ENCODE measurements at regions not wholly inside any gene's neighbourhood (a gene's known extent, or its start where the extent isn't known, plus 50 kb on each side); places are given as distances from the start of the nearest gene placed in this dataset.

DNA sequence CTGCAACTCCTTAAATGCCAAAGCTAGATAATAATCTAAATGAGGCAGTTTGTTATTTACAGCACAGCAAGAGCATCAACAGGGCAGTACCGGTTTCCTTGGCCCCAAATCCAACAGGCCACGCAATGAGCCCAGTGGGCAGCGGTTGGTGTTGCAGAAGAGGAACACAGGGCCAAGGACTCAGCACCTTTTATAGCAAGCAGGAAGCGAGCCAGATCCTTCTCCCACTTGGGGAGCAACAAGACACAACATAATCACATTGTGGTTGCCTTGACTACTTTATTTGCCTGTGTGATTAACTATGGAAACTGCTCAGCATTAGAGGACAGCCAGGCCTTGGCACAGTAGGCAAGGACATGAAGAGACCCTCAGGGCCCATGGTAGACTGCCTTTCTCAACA, 67.1 kb upstream of the HTR2A start:
- Mint-ChIP-seq H3K4me3 (no peak overlapping the region), H3K9me3 (no peaks in the 10 kb centered on the region), H3K27ac (no peak overlapping the region), H3K27me3 (ENCODE audit: low read depth, poor library complexity) (peaks cover 2% of the 10 kb centered on the region), H3K36me3 (ENCODE audit: low read depth) (no peaks in the 10 kb centered on the region), H3K4me1 (no peaks in the 10 kb centered on the region)
- TF ChIP-seq, protein P1, sequence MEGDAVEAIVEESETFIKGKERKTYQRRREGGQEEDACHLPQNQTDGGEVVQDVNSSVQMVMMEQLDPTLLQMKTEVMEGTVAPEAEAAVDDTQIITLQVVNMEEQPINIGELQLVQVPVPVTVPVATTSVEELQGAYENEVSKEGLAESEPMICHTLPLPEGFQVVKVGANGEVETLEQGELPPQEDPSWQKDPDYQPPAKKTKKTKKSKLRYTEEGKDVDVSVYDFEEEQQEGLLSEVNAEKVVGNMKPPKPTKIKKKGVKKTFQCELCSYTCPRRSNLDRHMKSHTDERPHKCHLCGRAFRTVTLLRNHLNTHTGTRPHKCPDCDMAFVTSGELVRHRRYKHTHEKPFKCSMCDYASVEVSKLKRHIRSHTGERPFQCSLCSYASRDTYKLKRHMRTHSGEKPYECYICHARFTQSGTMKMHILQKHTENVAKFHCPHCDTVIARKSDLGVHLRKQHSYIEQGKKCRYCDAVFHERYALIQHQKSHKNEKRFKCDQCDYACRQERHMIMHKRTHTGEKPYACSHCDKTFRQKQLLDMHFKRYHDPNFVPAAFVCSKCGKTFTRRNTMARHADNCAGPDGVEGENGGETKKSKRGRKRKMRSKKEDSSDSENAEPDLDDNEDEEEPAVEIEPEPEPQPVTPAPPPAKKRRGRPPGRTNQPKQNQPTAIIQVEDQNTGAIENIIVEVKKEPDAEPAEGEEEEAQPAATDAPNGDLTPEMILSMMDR (IDR thresholded peaks at IDR 0.05), result no peak
- no peak for DNase-seq

DNA sequence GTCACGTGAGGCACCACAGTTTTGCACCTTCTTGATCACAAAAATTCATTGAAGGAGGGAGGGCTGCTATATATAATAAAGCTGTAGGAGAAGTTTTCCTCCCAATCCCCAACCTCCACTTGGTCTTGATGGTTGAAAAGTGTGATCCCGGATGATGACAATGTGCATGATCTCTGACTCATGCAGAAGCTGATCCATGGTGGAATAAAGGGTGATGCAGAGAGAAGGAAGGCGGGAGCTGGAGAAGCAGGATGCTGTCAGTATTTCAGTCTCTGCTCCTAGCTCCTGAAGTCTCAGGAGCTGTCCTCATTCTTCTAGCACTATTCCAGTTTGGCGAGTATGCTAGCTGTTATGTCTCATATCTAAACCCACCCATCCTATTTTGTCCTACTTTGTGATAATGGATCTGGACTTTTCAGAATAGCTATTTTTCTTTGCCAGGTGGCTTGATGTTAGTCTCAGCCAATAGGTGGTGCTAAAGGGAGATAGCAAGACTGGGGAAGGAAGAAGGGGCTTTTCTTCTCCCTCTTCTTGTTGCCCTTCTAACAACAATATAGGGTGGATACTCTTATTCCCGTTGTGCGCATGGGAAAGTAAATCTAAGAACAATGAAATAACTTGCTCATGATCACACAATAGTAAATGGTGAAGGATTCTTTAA, 65.6 kb upstream of the HTR2A start:
- H3K9me3 Mint-ChIP-seq, result no peaks in the 10 kb centered on the region
- no peak overlapping the region for H3K4me3 Mint-ChIP-seq
- H3K27me3 Mint-ChIP-seq (ENCODE audit: low read depth, poor library complexity), result peaks cover 2% of the 10 kb centered on the region
- H3K36me3 Mint-ChIP-seq (ENCODE audit: low read depth), result no peaks in the 10 kb centered on the region
- H3K4me1 Mint-ChIP-seq, result no peaks in the 10 kb centered on the region
- TF ChIP-seq, protein P1 (IDR thresholded peaks at IDR 0.05), result peak; percentile 43
- no peak overlapping the region for H3K27ac Mint-ChIP-seq
- no peak for DNase-seq

DNA sequence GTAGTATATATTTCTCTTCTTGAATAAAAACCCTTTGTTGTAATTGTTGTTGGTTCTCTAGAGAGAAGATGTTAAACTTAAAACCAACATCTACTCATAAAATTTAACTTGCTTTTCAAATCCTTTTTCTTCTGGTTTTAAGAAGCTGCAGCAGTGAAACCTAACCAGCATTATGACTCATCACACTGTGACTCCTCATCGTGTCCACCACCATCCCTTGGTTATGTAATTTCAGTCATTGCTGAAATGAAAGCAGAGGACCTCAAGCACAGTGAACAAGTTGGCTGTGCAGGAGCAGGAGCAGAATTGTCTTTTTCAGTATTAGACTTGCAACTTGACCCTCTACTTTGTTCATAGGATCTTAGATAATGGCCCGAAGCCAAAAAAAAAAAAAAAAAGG, 64.9 kb upstream of the HTR2A start:
- Mint-ChIP-seq H3K27ac (no peak overlapping the region), H3K4me1 (no peaks in the 10 kb centered on the region), H3K9me3 (peaks cover 4% of the 10 kb centered on the region), H3K27me3 (ENCODE audit: low read depth, poor library complexity) (peaks cover 2% of the 10 kb centered on the region), H3K4me3 (no peak overlapping the region), H3K36me3 (ENCODE audit: low read depth) (no peaks in the 10 kb centered on the region)
- DNase-seq, result no peak
- TF ChIP-seq, protein P1 (IDR thresholded peaks at IDR 0.05), result no peak

DNA sequence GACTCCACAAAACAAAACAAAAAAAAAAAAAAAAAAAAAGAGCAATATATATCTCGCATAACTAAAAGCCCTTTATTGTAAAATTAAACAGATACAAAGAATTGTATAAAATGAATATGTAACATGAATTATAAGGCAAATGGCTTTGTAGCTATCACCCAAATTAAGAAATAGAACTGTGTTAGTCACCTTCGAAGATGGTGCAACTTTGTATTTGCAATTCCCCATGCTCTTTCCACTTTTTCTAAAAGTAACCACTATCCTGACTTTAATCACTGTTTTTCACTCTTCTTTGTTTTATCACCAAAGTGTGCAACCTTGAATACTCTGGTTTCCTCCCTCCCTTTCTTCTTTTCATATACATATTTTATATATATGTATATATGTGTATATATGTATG, 57.1 kb upstream of the HTR2A start:
- Mint-ChIP-seq H3K9me3 (peaks cover 7% of the 10 kb centered on the region), H3K27ac (no peak overlapping the region), H3K27me3 (ENCODE audit: low read depth, poor library complexity) (no peaks in the 10 kb centered on the region), H3K36me3 (ENCODE audit: low read depth) (no peaks in the 10 kb centered on the region), H3K4me1 (no peaks in the 10 kb centered on the region), H3K4me3 (no peak overlapping the region)
- TF ChIP-seq, protein P1 (IDR thresholded peaks at IDR 0.05), result no peak
- no peak for DNase-seq

DNA sequence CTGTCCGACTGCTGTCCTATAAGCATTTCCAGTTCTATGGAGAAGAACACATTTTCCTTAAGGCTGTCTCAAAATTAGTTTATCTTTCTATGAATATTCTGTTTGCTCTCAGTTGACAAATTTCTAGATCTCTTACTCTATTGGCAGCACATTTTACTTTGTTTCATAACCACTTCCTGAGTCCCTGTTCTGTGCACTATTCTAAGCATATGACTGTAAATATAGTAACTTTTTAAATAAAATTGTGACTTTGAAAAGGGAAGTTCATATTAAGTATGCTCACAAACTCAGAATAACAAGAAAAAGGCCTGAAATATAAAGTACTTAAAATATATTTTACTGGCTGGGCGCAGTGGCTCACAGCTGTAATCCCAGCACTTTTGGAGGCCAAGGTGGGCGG, 56.5 kb upstream of the HTR2A start:
- no peak overlapping the region for H3K4me3 Mint-ChIP-seq
- H3K27me3 Mint-ChIP-seq (ENCODE audit: low read depth, poor library complexity), result no peaks in the 10 kb centered on the region
- DNase-seq, result no peak
- no peak overlapping the region for H3K27ac Mint-ChIP-seq
- no peaks in the 10 kb centered on the region for H3K36me3 Mint-ChIP-seq (ENCODE audit: low read depth)
- H3K4me1 Mint-ChIP-seq, result no peaks in the 10 kb centered on the region
- peaks cover 7% of the 10 kb centered on the region for H3K9me3 Mint-ChIP-seq
- TF ChIP-seq, protein P1 (IDR thresholded peaks at IDR 0.05), result no peak

DNA sequence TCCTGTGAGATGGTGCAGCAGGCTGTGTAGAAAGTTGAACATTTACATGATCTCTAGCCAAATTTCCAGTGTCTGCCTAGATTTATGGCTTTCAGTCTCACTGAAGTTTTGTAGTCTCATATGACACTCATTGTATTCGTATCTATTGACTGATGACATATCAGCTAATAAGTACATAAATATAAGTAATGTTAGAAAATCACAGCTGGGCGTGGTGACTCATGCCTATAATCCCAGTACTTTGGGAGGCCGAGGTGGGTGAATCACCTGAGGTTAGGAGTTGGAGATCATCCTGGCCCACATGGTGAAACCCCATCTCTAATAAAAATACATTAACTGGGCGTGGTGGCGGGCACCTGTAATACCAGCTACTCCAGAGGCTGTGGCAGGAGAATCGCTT, 54.7 kb upstream of the HTR2A start:
- DNase-seq, result no peak
- H3K4me3 Mint-ChIP-seq, result no peak overlapping the region
- TF ChIP-seq, protein P1 (IDR thresholded peaks at IDR 0.05), result no peak
- no peaks in the 10 kb centered on the region for H3K36me3 Mint-ChIP-seq (ENCODE audit: low read depth)
- no peaks in the 10 kb centered on the region for H3K27me3 Mint-ChIP-seq (ENCODE audit: low read depth, poor library complexity)
- H3K9me3 Mint-ChIP-seq, result peaks cover 5% of the 10 kb centered on the region
- H3K27ac Mint-ChIP-seq, result no peak overlapping the region
- H3K4me1 Mint-ChIP-seq, result no peaks in the 10 kb centered on the region

Data from nephron progenitor cell (in vitro differentiated cells).